Smooth muscle cell (in vitro differentiated cells): ENCODE measurements at regions not wholly inside any gene's neighbourhood (a gene's known extent, or its start where the extent isn't known, plus 50 kb on each side); places are given as distances from the start of the nearest gene placed in this dataset.

Experiments used
- DNase-seq: peaks from one replicate; lab custom pipeline; 2025; ENCODE audit not compliant: unreplicated experiment; lab: John Stamatoyannopoulos, UW
- H2AFZ ChIP-seq: fragments of 200-600 bp; sonication (generic); 2 replicates; pipeline ENCODE4 v1.6.0; 2016; ENCODE audit warnings: antibody characterized with exemption, low read depth, mild to moderate bottlenecking
- H3F3A ChIP-seq: fragments of 200-600 bp; sonication (generic); 2 replicates; pipeline ENCODE4 v1.6.0; 2017; ENCODE audit warnings: antibody characterized with exemption, low read depth
- H3K27ac ChIP-seq: fragments of 200-600 bp; sonication (generic); 2 replicates; pipeline ENCODE4 v1.5.1; 2016; ENCODE audit warnings: low read depth, mild to moderate bottlenecking
- H3K27me3 ChIP-seq: fragments of 200-600 bp; sonication (generic); 2 replicates; pipeline ENCODE4 v1.6.1; 2016; ENCODE audit warnings: low read depth, mild to moderate bottlenecking
- H3K36me3 ChIP-seq: fragments of 200-600 bp; sonication (generic); 2 replicates; pipeline ENCODE4 v1.5.1; 2016; ENCODE audit warnings: low read depth
- H3K4me1 ChIP-seq: fragments of 200-600 bp; sonication (generic); 2 replicates; pipeline ENCODE4 v1.5.1; 2016; ENCODE audit warnings: low read depth
- H3K4me2 ChIP-seq: fragments of 200-600 bp; sonication (generic); 2 replicates; pipeline ENCODE4 v1.6.0; 2016; ENCODE audit warnings: mild to moderate bottlenecking
- H3K4me3 ChIP-seq: fragments of 200-600 bp; sonication (generic); 2 replicates; pipeline ENCODE4 v1.5.1; 2016; ENCODE audit warnings: mild to moderate bottlenecking
- H3K79me2 ChIP-seq: fragments of 200-600 bp; sonication (generic); 2 replicates; pipeline ENCODE4 v1.6.0; 2016; ENCODE audit warnings: low read depth, mild to moderate bottlenecking
- H3K9ac ChIP-seq: fragments of 200-600 bp; sonication (generic); 2 replicates; pipeline ENCODE4 v1.6.0; 2016; ENCODE audit warnings: low read depth
- H3K9me3 ChIP-seq: fragments of 200-600 bp; sonication (generic); replicated peaks from 2 replicates; pipeline ENCODE4 v1.5.1; 2016; ENCODE audit warnings: low read depth
- H4K20me1 ChIP-seq: fragments of 200-600 bp; sonication (generic); 2 replicates; pipeline ENCODE4 v1.6.0; 2016; ENCODE audit warnings: low read depth
- WGBS: methylation state at CpG from one replicate; pipeline ENCODE4 v1.1.7; 2016; ENCODE audit warnings: low lambda C conversion rate; 5-methylcytosine and 5-hydroxymethylcytosine counted together
- TF ChIP-seq, protein P1 (sequence below): fragments of 200-600 bp; sonication (generic); IDR thresholded peaks from 2 replicates; pipeline ENCODE4 v1.5.1; 2017; ENCODE audit warnings: borderline replicate concordance, mild to moderate bottlenecking, antibody characterized with exemption; ENCODE audit not compliant: insufficient read depth, poor library complexity, severe bottlenecking

DNA sequence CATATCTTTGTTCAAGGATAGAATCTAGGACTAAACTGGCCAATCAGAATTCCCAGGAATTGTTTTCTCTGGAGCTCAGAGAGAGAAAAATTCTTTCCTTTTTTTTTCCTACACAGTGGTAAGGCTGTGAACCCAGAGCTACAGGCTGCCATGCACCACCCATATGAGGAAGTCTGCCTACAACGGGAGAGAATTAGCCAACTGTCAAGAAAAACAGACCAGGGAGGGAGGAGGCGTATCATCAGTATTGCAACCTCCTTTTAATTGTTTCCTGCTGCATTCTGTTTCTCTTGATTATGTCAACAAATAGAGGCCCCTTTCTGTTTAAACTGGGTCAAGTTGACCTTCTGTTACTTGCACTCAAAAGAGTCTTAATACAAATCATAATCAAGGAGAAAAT is 176.5 kb upstream of the UBASH3B start:
- no peak for DNase-seq
- no peak overlapping the region for H3K4me2 ChIP-seq
- 55% methylated on average over 2 of the region's 2 CpGs for WGBS
- no peaks in the 10 kb centered on the region for H4K20me1 ChIP-seq
- no peak overlapping the region for H3K9ac ChIP-seq
- no peaks in the 10 kb centered on the region for H3K4me1 ChIP-seq
- TF ChIP-seq, protein P1, sequence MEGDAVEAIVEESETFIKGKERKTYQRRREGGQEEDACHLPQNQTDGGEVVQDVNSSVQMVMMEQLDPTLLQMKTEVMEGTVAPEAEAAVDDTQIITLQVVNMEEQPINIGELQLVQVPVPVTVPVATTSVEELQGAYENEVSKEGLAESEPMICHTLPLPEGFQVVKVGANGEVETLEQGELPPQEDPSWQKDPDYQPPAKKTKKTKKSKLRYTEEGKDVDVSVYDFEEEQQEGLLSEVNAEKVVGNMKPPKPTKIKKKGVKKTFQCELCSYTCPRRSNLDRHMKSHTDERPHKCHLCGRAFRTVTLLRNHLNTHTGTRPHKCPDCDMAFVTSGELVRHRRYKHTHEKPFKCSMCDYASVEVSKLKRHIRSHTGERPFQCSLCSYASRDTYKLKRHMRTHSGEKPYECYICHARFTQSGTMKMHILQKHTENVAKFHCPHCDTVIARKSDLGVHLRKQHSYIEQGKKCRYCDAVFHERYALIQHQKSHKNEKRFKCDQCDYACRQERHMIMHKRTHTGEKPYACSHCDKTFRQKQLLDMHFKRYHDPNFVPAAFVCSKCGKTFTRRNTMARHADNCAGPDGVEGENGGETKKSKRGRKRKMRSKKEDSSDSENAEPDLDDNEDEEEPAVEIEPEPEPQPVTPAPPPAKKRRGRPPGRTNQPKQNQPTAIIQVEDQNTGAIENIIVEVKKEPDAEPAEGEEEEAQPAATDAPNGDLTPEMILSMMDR: no peak
- no peak overlapping the region for H2AFZ ChIP-seq
- H3F3A ChIP-seq: no peaks in the 10 kb centered on the region
- no peak overlapping the region for H3K27ac ChIP-seq
- H3K4me3 ChIP-seq: no peak overlapping the region
- no peaks in the 10 kb centered on the region for H3K27me3 ChIP-seq
- H3K9me3 ChIP-seq: no peaks in the 10 kb centered on the region
- H3K79me2 ChIP-seq: no peaks in the 10 kb centered on the region
- no peaks in the 10 kb centered on the region for H3K36me3 ChIP-seq

DNA sequence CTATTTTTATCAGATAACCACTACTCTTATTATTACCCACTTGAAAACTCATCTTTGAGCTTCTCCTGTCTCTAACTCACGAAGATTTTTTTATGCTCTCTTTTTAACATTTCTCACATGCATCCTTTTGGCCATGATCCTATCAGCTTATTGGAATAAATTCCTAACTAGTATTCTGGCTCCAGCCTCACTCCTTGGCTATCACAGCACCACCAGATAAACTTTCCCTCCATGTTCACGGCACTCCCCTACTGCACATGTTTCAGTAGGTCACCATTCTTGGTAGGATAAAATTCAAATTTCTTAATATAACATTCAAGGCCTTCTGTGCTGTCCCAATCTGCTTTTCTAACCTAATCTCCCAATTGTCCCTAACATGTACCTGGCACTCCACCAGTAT is 186.6 kb upstream of the UBASH3B start:
- Histone ChIP-seq H3K9ac (no peak overlapping the region), H3K4me2 (no peak overlapping the region), H3K27ac (no peak overlapping the region), H2AFZ (no peak overlapping the region), H3K27me3 (no peaks in the 10 kb centered on the region), H3K36me3 (no peaks in the 10 kb centered on the region), H3K9me3 (peaks cover 4% of the 10 kb centered on the region), H4K20me1 (no peaks in the 10 kb centered on the region), H3K79me2 (no peaks in the 10 kb centered on the region), H3K4me1 (no peaks in the 10 kb centered on the region), H3F3A (no peaks in the 10 kb centered on the region), H3K4me3 (no peak overlapping the region)
- DNase-seq: no peak
- WGBS: 80% methylated on average over 2 of the region's 2 CpGs
- TF ChIP-seq, protein P1: no peak

DNA sequence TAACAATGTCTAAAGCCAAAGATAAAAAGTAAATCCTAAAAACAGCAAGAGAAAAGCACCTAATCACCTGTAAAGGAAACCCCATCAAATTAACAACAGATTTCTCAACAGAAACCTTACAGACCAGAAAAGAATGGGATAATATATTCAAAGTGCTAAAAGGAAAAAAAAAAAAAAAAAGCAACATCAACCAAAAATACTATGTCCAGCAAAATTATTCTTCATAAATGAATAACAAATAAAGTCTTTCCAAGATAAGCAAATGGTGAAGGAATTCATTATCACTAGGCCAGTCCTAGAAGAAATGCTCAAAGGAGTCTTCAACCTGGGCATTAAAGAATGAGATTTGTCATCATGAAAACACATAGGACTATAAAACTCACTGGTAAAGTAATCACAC is 192.0 kb upstream of the UBASH3B start:
- TF ChIP-seq, protein P1: no peak
- no peak overlapping the region for H3K27ac ChIP-seq
- H3K79me2 ChIP-seq: no peaks in the 10 kb centered on the region
- no peak overlapping the region for H3K9ac ChIP-seq
- H2AFZ ChIP-seq: no peak overlapping the region
- no peaks in the 10 kb centered on the region for H3K4me1 ChIP-seq
- no peaks in the 10 kb centered on the region for H3K36me3 ChIP-seq
- no peak for DNase-seq
- peaks cover 16% of the 10 kb centered on the region for H3K9me3 ChIP-seq
- H4K20me1 ChIP-seq: no peaks in the 10 kb centered on the region
- no peaks in the 10 kb centered on the region for H3F3A ChIP-seq
- H3K4me2 ChIP-seq: no peak overlapping the region
- H3K27me3 ChIP-seq: no peaks in the 10 kb centered on the region
- no peak overlapping the region for H3K4me3 ChIP-seq

DNA sequence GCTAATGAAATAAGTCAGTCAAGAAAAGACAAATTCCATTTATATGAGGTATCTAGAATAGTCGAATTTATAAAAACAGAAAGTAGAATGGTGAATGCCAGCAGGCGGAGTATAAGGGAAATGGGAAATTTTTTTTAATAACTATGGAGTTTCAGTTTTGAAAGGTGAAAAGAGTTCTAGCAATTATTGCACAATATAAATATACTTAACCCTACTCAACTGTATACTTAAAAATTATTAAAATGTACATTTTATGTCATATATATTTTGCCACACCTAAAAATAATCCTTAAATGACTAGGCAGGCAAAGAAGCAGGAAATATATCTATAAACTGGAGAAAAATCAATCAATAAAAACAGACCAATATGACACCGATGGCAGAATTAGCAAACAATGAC is 196.5 kb upstream of the UBASH3B start:
- H3K4me3 ChIP-seq: no peak overlapping the region
- no peaks in the 10 kb centered on the region for H4K20me1 ChIP-seq
- no peaks in the 10 kb centered on the region for H3K79me2 ChIP-seq
- no peaks in the 10 kb centered on the region for H3K4me1 ChIP-seq
- H3K27ac ChIP-seq: no peak overlapping the region
- no peak for DNase-seq
- 98% methylated on average over 3 of the region's 3 CpGs for WGBS
- H3K36me3 ChIP-seq: no peaks in the 10 kb centered on the region
- H3K4me2 ChIP-seq: no peak overlapping the region
- no peak overlapping the region for H3K9ac ChIP-seq
- no peak overlapping the region for H2AFZ ChIP-seq
- H3K27me3 ChIP-seq: no peaks in the 10 kb centered on the region
- TF ChIP-seq, protein P1: no peak
- H3F3A ChIP-seq: no peaks in the 10 kb centered on the region
- peaks cover 12% of the 10 kb centered on the region for H3K9me3 ChIP-seq
